Natural killer cell (primary cell): ENCODE measurements at regions not wholly inside any gene's neighbourhood (a gene's known extent, or its start where the extent isn't known, plus 50 kb on each side); places are given as distances from the start of the nearest gene placed in this dataset.

Source experiments
- ATAC-seq, 3 donors: fragments of 150-1000 bp in 2 of 3; fragments of 200-7000 bp in 1 of 3; cut with Tn5 transposase; 1 replicate in 1 of 3; 2 replicates in 2 of 3; pipeline ENCODE4 v1.10.0; 2021; ENCODE audit warnings: mild to moderate bottlenecking in 2 of 3, moderate library complexity in 2 of 3
- DNase-seq, 2 donors: peaks; one replicate each; pipeline versions ENCODE4 v3.0.0 to v3.0.0-alpha.2; 2013 to 2021; ENCODE audit warnings: mixed read lengths in 1 of 2
- H3K27ac ChIP-seq: one replicate; pipeline ENCODE4 v1.5.1; 2013; ENCODE audit warnings: mild to moderate bottlenecking, low read length
- H3K27me3 ChIP-seq: one replicate; pipeline ENCODE4 v1.6.1; 2013; ENCODE audit warnings: low read length; ENCODE audit not compliant: control insufficient read depth, insufficient read depth
- H3K36me3 ChIP-seq: one replicate; pipeline ENCODE4 v1.6.1; 2013; ENCODE audit warnings: low read length; ENCODE audit not compliant: control insufficient read depth, insufficient read depth
- H3K4me1 ChIP-seq: one replicate; pipeline ENCODE4 v1.6.1; 2013; ENCODE audit warnings: low read length; ENCODE audit not compliant: control insufficient read depth, insufficient read depth
- H3K4me3 ChIP-seq: one replicate; pipeline ENCODE4 v1.5.1; 2013; ENCODE audit warnings: low read length
- H3K9me3 ChIP-seq: one replicate; pipeline ENCODE4 v1.6.1; 2013; ENCODE audit warnings: low read length; ENCODE audit not compliant: control insufficient read depth, insufficient read depth
- H3K27ac Mint-ChIP-seq, 2 donors: one replicate each; pipeline ENCODE4 v1.8.0; 2022; ENCODE audit warnings: mild to moderate bottlenecking in 2 of 2, mixed read lengths in 2 of 2, moderate library complexity in 1 of 2
- H3K27me3 Mint-ChIP-seq, 2 donors: one replicate each; pipeline ENCODE4 v1.8.0; 2022; ENCODE audit warnings: low read depth in 2 of 2, mixed read lengths in 2 of 2
- H3K36me3 Mint-ChIP-seq: one replicate; pipeline ENCODE4 v1.8.0; 2022; ENCODE audit warnings: mixed read lengths
- H3K4me1 Mint-ChIP-seq, 2 donors: one replicate each; pipeline ENCODE4 v1.8.0; 2022; ENCODE audit warnings: mixed read lengths in 2 of 2
- H3K4me3 Mint-ChIP-seq: one replicate; pipeline ENCODE4 v1.8.0; 2022; ENCODE audit warnings: mild to moderate bottlenecking, moderate library complexity, mixed read lengths
- H3K9me3 Mint-ChIP-seq, 2 donors: one replicate each; pipeline ENCODE4 v1.8.0; 2022; ENCODE audit warnings: mixed read lengths in 2 of 2
- WGBS: methylation state at CpG from one replicate; pipeline ENCODE4 v1.1.7; 2013; ENCODE audit warnings: missing lambda C conversion rate; ENCODE audit not compliant: insufficient coverage; 5-methylcytosine and 5-hydroxymethylcytosine counted together
- intact Hi-C: fragments of 100-400 bp; cut with micrococcal nuclease; formaldehyde crosslinking; loops from one replicate; pipeline ENCODE4 v1.14.2; 2022
- TF ChIP-seq, protein P1 (sequence below): fragments of 200-600 bp; IDR thresholded peaks from one replicate; pipeline ENCODE4 v1.8.0; 2022; ENCODE audit warnings: antibody characterized with exemption

DNA sequence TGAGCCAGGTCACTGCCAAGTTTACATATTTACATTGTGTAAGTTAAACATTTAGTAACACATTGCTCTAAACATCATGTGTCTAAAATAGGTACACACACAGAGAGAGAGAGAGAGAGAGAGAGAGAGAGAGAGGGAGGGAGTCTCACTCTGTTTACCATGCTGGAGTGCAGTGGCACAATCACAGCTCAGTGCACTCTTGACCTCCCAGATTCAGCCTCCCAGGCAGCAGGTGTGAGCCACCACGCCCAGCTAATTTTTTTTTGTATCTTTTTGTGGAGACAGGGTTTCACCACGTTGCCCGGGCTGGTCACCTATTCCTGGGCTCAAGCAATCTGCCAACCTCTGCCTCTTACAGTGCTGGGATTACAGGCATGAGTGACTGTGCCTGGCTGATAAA, 1045.3 kb downstream of the TLE1 start:
- 80% methylated on average over 3 of the region's 3 CpGs for WGBS
- H3K27ac Mint-ChIP-seq: no peak overlapping the region
- Histone ChIP-seq H3K9me3 (no peaks in the 10 kb centered on the region), H3K27me3 (no peaks in the 10 kb centered on the region), H3K4me3 (no peak overlapping the region), H3K4me1 (no peaks in the 10 kb centered on the region), H3K36me3 (no peaks in the 10 kb centered on the region), H3K27ac (no peak overlapping the region)
- peaks cover 3% of the 10 kb centered on the region in 2 donors for H3K9me3 Mint-ChIP-seq
- no peaks in the 10 kb centered on the region for H3K36me3 Mint-ChIP-seq
- TF ChIP-seq, protein P1, sequence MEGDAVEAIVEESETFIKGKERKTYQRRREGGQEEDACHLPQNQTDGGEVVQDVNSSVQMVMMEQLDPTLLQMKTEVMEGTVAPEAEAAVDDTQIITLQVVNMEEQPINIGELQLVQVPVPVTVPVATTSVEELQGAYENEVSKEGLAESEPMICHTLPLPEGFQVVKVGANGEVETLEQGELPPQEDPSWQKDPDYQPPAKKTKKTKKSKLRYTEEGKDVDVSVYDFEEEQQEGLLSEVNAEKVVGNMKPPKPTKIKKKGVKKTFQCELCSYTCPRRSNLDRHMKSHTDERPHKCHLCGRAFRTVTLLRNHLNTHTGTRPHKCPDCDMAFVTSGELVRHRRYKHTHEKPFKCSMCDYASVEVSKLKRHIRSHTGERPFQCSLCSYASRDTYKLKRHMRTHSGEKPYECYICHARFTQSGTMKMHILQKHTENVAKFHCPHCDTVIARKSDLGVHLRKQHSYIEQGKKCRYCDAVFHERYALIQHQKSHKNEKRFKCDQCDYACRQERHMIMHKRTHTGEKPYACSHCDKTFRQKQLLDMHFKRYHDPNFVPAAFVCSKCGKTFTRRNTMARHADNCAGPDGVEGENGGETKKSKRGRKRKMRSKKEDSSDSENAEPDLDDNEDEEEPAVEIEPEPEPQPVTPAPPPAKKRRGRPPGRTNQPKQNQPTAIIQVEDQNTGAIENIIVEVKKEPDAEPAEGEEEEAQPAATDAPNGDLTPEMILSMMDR: no peak
- H3K4me1 Mint-ChIP-seq: no peaks in the 10 kb centered on the region
- no peak for DNase-seq
- no peaks in the 10 kb centered on the region for H3K27me3 Mint-ChIP-seq
- H3K4me3 Mint-ChIP-seq: no peak overlapping the region
- intact Hi-C loops: no loop called here
- ATAC-seq: no peak

DNA sequence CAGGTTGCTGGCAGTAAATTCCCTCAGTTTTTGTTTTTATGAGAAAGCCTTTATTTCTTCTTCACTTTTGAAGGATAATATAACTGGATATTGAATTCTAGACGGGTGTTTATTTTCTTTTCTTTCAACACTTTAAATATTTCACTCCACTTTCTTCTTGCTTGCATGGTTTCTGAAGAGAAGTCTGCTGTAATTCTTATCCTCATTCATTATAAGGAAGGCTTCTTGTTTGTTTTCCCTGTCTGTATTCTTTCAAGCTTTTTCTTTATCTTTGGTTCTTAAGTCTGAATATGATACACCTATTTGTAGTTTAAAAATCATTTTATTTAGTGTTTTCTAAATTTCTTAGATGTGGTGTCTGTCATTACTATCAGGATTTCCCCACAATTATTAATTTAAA, 1054.3 kb downstream of the TLE1 start:
- Mint-ChIP-seq H3K36me3 (peaks cover 5% of the 10 kb centered on the region), H3K4me3 (no peak overlapping the region), H3K27me3 (no peaks in the 10 kb centered on the region), H3K9me3 (peaks cover 7 to 18% of the 10 kb centered on the region in 2 donors), H3K27ac (no peak overlapping the region), H3K4me1 (no peaks in the 10 kb centered on the region)
- no peaks in the 10 kb centered on the region for H3K36me3 ChIP-seq
- H3K27ac ChIP-seq: no peak overlapping the region
- H3K27me3 ChIP-seq: no peaks in the 10 kb centered on the region
- ATAC-seq (no peak), DNase-seq (no peak)
- H3K9me3 ChIP-seq: peaks cover 3% of the 10 kb centered on the region
- TF ChIP-seq, protein P1: no peak
- no peaks in the 10 kb centered on the region for H3K4me1 ChIP-seq
- H3K4me3 ChIP-seq: no peak overlapping the region
- no CpG with 5 or more reads among the region's 1 CpG for WGBS
- intact Hi-C loops: no loop called here

DNA sequence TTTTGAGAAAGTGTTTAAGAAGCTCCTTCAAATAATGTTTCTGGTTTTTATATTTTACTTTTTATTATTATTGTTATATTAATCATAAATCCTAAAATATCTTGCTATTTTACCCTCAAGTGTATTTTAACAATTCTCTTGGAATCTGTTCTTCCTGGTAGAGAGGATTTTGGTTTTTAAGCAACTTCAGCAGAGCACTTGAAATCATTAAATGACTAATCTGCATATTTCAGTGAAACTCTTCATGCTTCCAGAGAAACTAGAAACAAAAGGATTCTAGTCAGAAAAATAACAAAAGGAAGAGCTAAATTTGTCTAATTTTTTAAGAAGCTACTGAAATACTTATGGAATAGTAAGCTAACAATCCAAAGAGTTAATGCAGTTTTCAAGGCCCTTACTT, 1057.3 kb downstream of the TLE1 start:
- Mint-ChIP-seq H3K27me3 (no peaks in the 10 kb centered on the region), H3K27ac (no peak overlapping the region), H3K36me3 (peaks cover 5% of the 10 kb centered on the region), H3K4me1 (no peaks in the 10 kb centered on the region), H3K4me3 (no peak overlapping the region), H3K9me3 (peaks cover 8 to 18% of the 10 kb centered on the region in 2 donors)
- Histone ChIP-seq H3K4me1 (no peaks in the 10 kb centered on the region), H3K27ac (no peak overlapping the region), H3K4me3 (no peak overlapping the region), H3K27me3 (no peaks in the 10 kb centered on the region), H3K9me3 (peaks cover 3% of the 10 kb centered on the region), H3K36me3 (no peaks in the 10 kb centered on the region)
- DNase-seq: no peak
- intact Hi-C loops: no loop called here
- TF ChIP-seq, protein P1: no peak
- ATAC-seq: no peak

DNA sequence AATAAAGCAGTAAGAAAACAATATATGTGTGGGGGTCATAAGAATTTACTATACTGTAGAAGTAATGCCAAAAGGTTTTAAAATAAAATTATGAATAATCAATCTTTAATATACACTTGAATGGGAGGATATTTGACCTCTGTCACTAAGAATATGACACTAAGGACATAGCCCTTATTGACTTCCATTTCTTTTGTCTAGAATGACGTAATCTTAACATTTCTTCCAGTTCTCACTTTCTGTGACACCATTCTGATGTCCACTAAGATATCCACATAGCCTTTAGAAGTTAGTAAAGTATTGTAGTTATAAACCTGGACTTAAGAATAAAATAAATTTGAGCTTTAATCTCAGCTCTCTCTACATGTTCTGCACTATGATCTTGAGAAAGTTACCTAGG, 1050.7 kb downstream of the TLE4 start:
- Mint-ChIP-seq H3K27me3 (no peaks in the 10 kb centered on the region), H3K36me3 (no peaks in the 10 kb centered on the region), H3K4me3 (no peak overlapping the region), H3K9me3 (peaks cover 11 to 13% of the 10 kb centered on the region in 2 donors), H3K4me1 (no peaks in the 10 kb centered on the region), H3K27ac (no peak overlapping the region)
- Histone ChIP-seq H3K4me1 (no peaks in the 10 kb centered on the region), H3K9me3 (no peaks in the 10 kb centered on the region), H3K4me3 (no peak overlapping the region), H3K27ac (no peak overlapping the region), H3K27me3 (no peaks in the 10 kb centered on the region), H3K36me3 (no peaks in the 10 kb centered on the region)
- no peak for DNase-seq
- WGBS: no CpG with 5 or more reads among the region's 1 CpG
- TF ChIP-seq, protein P1: no peak
- intact Hi-C loops: no loop called here
- no peak for ATAC-seq
